WERI-Rb-1 (cell line): ENCODE measurements at regions not wholly inside any gene's neighbourhood (a gene's known extent, or its start where the extent isn't known, plus 50 kb on each side); places are given as distances from the start of the nearest gene placed in this dataset.

Experiments used
- DNase-seq: peaks from one replicate; pipeline ENCODE4 v3.0.0-alpha.2; 2020
- H3K27ac ChIP-seq: fragments of 250-450 bp; sonication (Bioruptor Pico); 2 replicates; pipeline ENCODE4 v1.5.1; 2020; ENCODE audit warnings: mild to moderate bottlenecking, moderate library complexity
- H3K27me3 ChIP-seq: fragments of 250-450 bp; sonication (Bioruptor Pico); 2 replicates; pipeline ENCODE4 v1.5.1; 2021; ENCODE audit warnings: mild to moderate bottlenecking, low read depth, moderate library complexity; ENCODE audit not compliant: insufficient read depth, severe bottlenecking
- H3K36me3 ChIP-seq: fragments of 250-450 bp; sonication (Bioruptor Pico); 2 replicates; pipeline ENCODE4 v1.5.1; 2020; ENCODE audit warnings: mild to moderate bottlenecking, moderate library complexity
- H3K4me3 ChIP-seq: 2 replicates; pipeline ENCODE4 v1.5.1; 2011; ENCODE audit warnings: low read depth, mild to moderate bottlenecking, control low read depth, low read length
- H3K9me3 ChIP-seq: fragments of 250-450 bp; sonication (Bioruptor Pico); 2 replicates; pipeline ENCODE4 v1.5.1; 2021; ENCODE audit warnings: mild to moderate bottlenecking, moderate library complexity; ENCODE audit not compliant: severe bottlenecking
- TF ChIP-seq, protein P1 (sequence below): IDR thresholded peaks from 2 replicates; pipeline ENCODE4 v1.5.1; 2011; ENCODE audit warnings: low read depth, mild to moderate bottlenecking, control low read depth, inconsistent platforms, low read length

DNA sequence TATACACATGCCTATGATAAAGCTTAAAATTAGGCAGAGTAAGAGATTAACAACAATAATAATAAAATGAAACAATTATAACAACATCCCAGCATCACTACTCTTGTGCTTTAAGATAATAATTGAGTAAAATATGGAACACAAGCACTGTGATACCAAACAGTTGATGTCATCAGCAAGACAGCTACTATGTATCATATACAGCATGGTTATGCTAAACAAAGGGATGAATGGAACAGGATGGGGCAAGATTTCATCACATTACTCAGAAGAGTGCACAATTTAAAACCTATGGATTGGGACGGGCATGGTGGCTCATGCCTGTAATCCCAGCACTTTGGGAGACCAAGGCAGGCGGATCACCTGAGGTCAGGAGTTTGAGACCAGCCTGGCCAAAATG, 1221.0 kb downstream of the SUCLG1 start:
- Histone ChIP-seq H3K4me3 (no peak overlapping the region), H3K9me3 (no peaks in the 10 kb centered on the region), H3K27me3 (no peaks in the 10 kb centered on the region), H3K27ac (no peak overlapping the region), H3K36me3 (no peaks in the 10 kb centered on the region)
- TF ChIP-seq, protein P1, sequence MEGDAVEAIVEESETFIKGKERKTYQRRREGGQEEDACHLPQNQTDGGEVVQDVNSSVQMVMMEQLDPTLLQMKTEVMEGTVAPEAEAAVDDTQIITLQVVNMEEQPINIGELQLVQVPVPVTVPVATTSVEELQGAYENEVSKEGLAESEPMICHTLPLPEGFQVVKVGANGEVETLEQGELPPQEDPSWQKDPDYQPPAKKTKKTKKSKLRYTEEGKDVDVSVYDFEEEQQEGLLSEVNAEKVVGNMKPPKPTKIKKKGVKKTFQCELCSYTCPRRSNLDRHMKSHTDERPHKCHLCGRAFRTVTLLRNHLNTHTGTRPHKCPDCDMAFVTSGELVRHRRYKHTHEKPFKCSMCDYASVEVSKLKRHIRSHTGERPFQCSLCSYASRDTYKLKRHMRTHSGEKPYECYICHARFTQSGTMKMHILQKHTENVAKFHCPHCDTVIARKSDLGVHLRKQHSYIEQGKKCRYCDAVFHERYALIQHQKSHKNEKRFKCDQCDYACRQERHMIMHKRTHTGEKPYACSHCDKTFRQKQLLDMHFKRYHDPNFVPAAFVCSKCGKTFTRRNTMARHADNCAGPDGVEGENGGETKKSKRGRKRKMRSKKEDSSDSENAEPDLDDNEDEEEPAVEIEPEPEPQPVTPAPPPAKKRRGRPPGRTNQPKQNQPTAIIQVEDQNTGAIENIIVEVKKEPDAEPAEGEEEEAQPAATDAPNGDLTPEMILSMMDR: no peak
- no peak for DNase-seq

DNA sequence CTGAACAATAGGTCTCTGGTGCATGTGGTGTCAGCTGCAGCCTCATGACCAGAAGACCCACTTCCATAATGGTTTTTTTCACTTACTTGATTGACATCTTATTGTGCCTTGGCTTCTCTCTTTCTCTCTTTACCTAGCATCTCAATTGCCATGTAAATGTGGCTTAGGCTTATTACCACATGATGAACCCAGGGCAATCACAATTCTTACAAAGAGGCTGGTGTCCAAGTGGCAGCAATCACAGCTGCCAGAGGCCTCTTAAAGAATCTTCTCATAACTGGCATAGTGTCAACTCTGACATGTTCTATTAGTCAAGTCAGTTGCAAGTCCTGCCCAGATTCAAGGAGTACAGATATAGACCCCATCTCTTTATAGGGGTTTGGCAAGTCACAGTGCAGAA, 1224.8 kb downstream of the SUCLG1 start:
- Histone ChIP-seq H3K4me3 (no peak overlapping the region), H3K27ac (no peak overlapping the region)
- no peak for DNase-seq

DNA sequence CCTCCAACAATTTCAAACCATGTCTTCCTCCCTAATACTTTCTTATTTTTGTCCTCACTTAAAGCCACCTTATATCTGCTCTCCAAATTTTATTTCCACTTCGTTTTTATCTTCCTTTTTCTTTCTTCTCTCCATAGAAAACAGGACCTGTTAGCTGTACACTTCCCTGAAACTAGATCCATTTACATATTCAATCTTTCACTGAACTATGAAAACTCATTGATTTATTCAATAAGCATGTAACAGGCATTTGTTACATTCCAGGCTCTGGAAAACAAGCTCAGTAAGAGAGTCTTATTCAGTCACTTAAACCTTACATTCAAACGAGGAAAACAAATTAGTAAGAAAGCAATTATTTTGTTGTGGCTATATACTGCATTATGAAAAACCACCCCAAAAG, 1225.3 kb downstream of the SUCLG1 start:
- Histone ChIP-seq H3K9me3 (no peaks in the 10 kb centered on the region), H3K36me3 (no peaks in the 10 kb centered on the region), H3K27ac (no peak overlapping the region), H3K4me3 (no peak overlapping the region), H3K27me3 (no peaks in the 10 kb centered on the region)
- DNase-seq: no peak
- TF ChIP-seq, protein P1: no peak

More for the DNA sequence above, 1224.8 kb downstream of the SUCLG1 start:
- Histone ChIP-seq H3K36me3 (no peaks in the 10 kb centered on the region), H3K9me3 (no peaks in the 10 kb centered on the region), H3K27me3 (no peaks in the 10 kb centered on the region)
- TF ChIP-seq, protein P1: no peak

DNA sequence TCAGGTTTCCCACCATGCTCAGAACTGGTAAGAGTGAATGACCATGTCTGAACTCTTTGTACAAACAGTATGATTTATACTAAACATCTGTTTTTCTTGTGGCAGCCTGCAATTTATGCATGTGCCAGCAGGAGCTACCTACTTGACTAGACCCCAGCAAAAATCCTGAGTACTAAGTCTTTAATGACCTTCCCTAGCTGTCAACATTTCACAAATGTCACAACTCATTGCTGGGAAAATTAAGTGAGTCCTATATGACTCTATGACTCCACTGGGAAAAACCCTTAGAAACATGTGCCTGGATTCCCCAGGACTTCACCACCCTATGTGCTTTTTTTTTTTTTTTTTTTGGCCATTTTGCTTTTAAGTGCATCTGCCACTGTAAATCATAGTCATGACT, 1225.8 kb downstream of the SUCLG1 start:
- TF ChIP-seq, protein P1: no peak
- no peaks in the 10 kb centered on the region for H3K36me3 ChIP-seq
- no peak overlapping the region for H3K27ac ChIP-seq
- no peaks in the 10 kb centered on the region for H3K9me3 ChIP-seq
- H3K4me3 ChIP-seq: no peak overlapping the region
- H3K27me3 ChIP-seq: no peaks in the 10 kb centered on the region
- DNase-seq: no peak

DNA sequence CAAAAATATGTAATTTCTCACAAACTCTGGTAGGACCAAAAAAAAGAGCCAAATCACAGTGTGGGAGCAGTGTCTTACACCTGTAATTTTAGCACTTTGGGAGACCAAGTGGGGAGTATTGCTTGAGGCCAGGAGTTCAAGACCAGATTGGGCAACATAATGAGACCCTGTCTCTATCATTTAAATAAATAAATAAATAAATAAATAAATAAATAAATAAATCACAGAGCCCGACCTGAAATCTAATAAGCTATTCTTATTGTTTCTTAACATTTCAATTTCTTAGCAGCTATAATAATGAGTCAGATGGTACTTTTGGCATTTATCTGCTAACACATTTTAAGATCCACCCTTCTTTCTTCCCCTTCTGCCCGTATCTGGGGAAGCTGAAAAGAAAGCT, 1229.6 kb downstream of the SUCLG1 start:
- H3K4me3 ChIP-seq: no peak overlapping the region
- H3K36me3 ChIP-seq: no peaks in the 10 kb centered on the region
- no peaks in the 10 kb centered on the region for H3K27me3 ChIP-seq
- TF ChIP-seq, protein P1: no peak
- no peaks in the 10 kb centered on the region for H3K9me3 ChIP-seq
- no peak overlapping the region for H3K27ac ChIP-seq
- no peak for DNase-seq

DNA sequence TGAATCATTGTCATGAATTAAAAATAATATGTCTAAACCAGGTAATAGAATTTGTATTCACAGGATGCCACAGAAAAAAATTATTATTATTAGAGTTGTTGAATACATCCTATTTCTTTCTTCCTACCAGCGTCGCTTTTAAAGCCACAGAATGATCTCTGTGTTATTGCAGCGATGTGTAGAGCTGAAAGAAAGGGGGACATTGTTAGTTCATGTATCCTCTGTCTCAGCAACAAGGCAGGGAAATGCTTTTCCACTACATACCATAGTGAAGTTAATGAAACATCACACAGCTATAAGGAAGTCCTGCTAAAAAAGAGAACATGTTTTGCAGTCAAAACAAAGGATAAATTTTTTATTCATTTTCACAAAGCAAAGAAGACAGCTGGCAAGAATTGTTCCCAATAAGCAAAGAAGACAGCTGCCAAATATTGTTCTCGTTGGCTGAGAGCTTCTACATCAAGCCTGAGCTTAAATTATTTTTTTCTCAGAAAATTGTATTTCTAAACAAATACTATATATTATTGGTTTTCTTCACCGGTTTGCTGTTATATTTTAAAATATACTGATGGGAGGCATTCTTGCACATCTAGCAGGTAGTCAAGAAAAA, 1234.4 kb downstream of the SUCLG1 start:
- TF ChIP-seq, protein P1: no peak
- Histone ChIP-seq H3K4me3 (no peak overlapping the region), H3K36me3 (no peaks in the 10 kb centered on the region), H3K27me3 (no peaks in the 10 kb centered on the region), H3K27ac (no peak overlapping the region), H3K9me3 (no peaks in the 10 kb centered on the region)
- DNase-seq: no peak
